ENCODE measurements at regions not wholly inside any gene's neighbourhood (a gene's known extent, or its start where the extent isn't known, plus 50 kb on each side); places are given as distances from the start of the nearest gene placed in this dataset.

DNA sequence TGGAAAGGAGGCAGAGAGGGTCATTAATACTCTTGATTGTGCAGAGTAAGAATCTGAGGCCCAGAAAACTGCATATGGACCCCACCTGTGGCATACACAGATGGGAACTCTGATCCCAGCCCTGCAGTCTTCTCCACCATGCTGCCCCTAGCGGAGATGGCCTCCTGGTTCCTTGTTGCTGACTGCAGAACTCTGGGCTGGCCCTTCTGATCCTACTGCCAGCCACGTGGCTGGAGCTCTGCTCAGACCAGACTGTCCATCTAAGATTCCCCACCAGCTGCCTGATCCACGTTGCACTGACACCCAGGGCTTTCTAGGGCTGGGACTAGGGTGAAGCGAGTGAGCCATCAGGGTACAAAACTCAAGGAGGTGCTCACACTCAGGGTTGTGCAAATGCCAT is 245.7 kb upstream of the NR4A3 start:
- H3K36me3 ChIP-seq (replicated peaks; ENCODE audit: control insufficient read depth, insufficient read depth, low read length): no peaks in the 10 kb centered on the region
- H3K4me3 ChIP-seq (ENCODE audit: insufficient read depth, low read depth, low read length): no peak overlapping the region
- no peak for DNase-seq
- no peaks in the 10 kb centered on the region for H3K27me3 ChIP-seq (ENCODE audit: control insufficient read depth, insufficient read depth, low read length)

DNA sequence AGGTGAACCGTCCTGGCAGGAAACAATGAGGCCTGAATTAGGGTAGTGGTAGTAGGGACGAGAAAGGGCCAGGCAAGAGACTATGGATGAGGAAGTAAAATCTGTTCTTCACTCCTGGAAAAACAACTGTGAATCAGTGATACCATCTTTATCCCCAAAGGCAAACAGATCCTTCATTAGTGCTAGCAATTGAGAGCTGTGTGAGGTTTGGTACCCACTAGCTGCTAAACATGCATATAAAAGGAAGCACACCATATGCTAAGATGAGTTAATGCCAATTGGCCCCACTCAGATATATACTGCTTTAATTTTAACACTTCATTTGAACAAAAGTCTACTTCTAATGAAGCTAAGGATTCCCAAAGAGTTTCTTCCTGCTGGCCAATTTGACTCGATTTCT is 244.8 kb upstream of the NR4A3 start:
- no peaks in the 10 kb centered on the region for H3K27me3 ChIP-seq (ENCODE audit: control insufficient read depth, insufficient read depth, low read length)
- no peak for DNase-seq
- H3K4me3 ChIP-seq (ENCODE audit: insufficient read depth, low read depth, low read length): no peak overlapping the region
- H3K36me3 ChIP-seq (replicated peaks; ENCODE audit: control insufficient read depth, insufficient read depth, low read length): no peaks in the 10 kb centered on the region

DNA sequence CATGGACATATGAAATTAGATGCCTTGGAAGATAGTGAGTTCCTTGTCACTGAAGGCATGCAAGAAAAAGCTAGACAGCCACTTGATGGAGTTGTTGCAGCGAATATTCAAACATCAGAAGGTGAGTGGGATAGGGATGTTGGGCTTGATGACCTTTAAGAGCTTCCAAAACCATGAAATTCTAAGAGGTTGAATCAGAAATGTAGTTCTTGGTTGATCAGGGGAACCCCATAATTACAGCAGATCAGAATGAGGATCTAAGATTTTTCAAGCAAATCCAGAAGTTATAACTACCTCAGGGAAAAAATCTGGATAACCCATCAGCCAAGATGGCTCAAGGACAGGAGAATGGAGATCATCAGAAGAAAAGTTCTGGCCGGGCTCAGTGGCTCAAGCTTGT is 244.3 kb upstream of the NR4A3 start:
- H3K36me3 ChIP-seq (replicated peaks; ENCODE audit: control insufficient read depth, insufficient read depth, low read length): no peaks in the 10 kb centered on the region
- DNase-seq: no peak
- H3K27me3 ChIP-seq (ENCODE audit: control insufficient read depth, insufficient read depth, low read length): no peaks in the 10 kb centered on the region
- H3K4me3 ChIP-seq (ENCODE audit: insufficient read depth, low read depth, low read length): no peak overlapping the region

DNA sequence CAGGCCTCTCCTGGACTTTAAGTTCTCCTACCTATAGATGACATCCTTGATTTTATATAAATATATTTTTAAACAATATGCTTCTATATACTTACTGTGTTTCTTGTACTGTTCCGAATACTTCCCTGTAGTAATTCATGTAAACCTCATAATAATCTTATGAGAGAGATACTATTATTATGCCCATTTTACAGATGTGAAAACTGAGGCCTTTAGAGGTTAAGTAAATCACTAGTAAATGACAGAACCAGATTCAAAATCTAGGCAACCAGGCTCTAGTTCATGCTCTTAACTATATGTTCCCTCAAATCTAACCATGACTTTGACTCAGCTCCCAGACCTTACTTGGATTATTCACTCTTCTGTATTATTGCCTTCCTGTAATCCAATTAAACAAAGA is 243.0 kb upstream of the NR4A3 start:
- no peaks in the 10 kb centered on the region for H3K36me3 ChIP-seq (replicated peaks; ENCODE audit: control insufficient read depth, insufficient read depth, low read length)
- DNase-seq: no peak

DNA sequence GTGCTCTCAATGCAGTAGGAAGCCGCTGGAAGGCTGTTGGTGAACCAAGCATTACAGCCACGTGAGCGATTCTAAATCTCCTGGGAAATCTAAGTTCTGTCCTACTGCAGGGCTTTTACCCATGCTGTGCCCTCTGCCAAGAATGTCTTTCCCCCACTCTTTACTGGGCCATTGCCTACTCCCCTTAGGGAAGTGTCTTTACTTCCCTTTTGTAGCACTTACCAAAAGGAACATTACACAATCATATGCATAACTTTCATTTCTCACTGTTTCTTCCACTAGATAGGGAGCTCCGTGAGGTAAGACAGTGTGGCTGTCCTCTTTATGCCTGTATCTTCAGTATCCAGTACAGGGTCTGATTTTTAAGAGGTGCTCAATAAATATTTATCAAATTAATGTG is 241.7 kb upstream of the NR4A3 start:
- Histone ChIP-seq H3K36me3 (replicated peaks; ENCODE audit: control insufficient read depth, insufficient read depth, low read length) (no peaks in the 10 kb centered on the region), H3K4me3 (ENCODE audit: insufficient read depth, low read depth, low read length) (no peak overlapping the region), H3K27me3 (ENCODE audit: control insufficient read depth, insufficient read depth, low read length) (no peaks in the 10 kb centered on the region)
- DNase-seq: no peak

More for the DNA sequence above, 243.0 kb upstream of the NR4A3 start:
- Histone ChIP-seq H3K27me3 (ENCODE audit: control insufficient read depth, insufficient read depth, low read length) (no peaks in the 10 kb centered on the region), H3K4me3 (ENCODE audit: insufficient read depth, low read depth, low read length) (no peak overlapping the region)

DNA sequence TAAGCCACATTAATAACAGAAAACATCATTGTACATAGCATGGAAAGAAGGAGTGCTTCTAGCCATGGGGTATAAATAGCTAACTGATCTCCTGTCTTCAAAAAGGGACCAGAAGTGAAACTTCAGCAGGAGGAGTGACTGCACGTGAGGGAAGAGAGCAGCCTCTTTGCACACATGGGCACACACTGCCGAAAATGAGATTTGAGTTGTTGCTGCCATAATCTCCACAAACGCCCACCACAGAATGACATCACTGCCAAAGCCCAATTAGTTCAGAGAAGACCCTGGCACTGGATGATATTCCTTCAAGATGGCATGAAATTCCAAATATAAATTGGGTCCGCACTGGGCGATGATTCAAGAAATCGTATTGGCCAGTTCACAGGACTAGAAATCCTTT is 238.9 kb upstream of the NR4A3 start:
- DNase-seq: no peak
- H3K4me3 ChIP-seq (ENCODE audit: insufficient read depth, low read depth, low read length): no peak overlapping the region

DNA sequence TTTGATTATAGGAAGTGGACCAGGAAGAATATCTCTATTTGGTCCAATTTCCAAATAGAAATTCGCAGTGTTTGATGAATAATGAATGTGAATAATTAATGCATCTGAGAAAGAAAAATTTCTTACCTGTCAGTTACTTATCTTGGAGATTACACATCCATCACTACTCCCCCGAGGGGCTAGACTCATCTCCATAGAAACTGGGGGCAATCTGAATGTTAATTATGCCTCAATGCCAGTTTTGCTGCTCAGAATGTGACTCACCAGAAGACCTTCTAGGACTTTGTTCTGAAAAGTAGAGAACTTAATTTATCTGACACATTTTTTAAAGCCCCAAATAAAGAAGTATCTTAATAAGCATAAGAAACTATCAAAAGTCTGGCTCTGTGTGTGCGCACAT is 233.4 kb upstream of the NR4A3 start:
- no peaks in the 10 kb centered on the region for H3K27me3 ChIP-seq (ENCODE audit: control insufficient read depth, insufficient read depth, low read length)
- H3K36me3 ChIP-seq (replicated peaks; ENCODE audit: control insufficient read depth, insufficient read depth, low read length): no peaks in the 10 kb centered on the region
- no peak overlapping the region for H3K4me3 ChIP-seq (ENCODE audit: insufficient read depth, low read depth, low read length)
- no peak for DNase-seq

More for the DNA sequence above, 238.9 kb upstream of the NR4A3 start:
- no peaks in the 10 kb centered on the region for H3K27me3 ChIP-seq (ENCODE audit: control insufficient read depth, insufficient read depth, low read length)
- H3K36me3 ChIP-seq (replicated peaks; ENCODE audit: control insufficient read depth, insufficient read depth, low read length): no peaks in the 10 kb centered on the region

DNA sequence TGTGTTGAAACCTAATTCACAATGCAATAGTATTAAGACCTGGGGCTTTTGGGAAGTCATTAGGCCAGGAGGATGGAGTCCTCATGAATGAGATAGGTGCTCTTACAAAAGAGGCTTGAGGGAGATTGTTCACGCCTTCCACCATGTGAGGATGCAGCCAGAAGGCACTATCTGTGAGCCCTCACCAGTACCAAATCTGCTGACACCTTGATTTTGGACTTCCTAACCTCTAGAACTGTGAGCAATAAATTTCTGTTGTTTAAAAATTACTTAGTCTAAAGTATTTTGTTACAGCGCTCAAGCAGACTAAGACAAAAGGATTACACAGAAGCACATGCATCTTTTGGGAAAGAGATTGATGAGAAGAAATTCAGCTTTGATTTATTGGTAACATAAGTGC is 232.9 kb upstream of the NR4A3 start:
- Histone ChIP-seq H3K27me3 (ENCODE audit: control insufficient read depth, insufficient read depth, low read length) (no peaks in the 10 kb centered on the region), H3K36me3 (replicated peaks; ENCODE audit: control insufficient read depth, insufficient read depth, low read length) (no peaks in the 10 kb centered on the region), H3K4me3 (ENCODE audit: insufficient read depth, low read depth, low read length) (no peak overlapping the region)
- no peak for DNase-seq

DNA sequence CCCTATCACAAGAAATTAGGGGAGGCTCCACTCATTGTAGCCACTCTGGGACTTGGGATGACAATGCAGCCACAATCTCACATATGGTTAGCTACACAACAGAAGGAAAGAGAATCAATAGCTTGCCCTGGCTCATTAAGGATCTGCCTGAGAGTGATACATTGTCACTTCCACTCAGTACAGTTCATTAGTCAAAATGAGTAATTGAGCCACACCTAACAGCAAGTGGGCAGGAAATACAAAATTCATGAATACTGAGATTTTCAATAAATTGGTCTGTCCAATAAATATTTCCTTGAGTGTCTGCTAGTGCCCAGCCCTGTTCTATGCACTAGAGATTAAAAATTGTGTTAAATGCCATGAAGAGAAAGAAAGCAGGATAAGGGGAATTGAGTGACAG is 231.3 kb upstream of the NR4A3 start:
- no peak overlapping the region for H3K4me3 ChIP-seq (ENCODE audit: insufficient read depth, low read depth, low read length)
- no peak for DNase-seq
- H3K36me3 ChIP-seq (replicated peaks; ENCODE audit: control insufficient read depth, insufficient read depth, low read length): no peaks in the 10 kb centered on the region
- H3K27me3 ChIP-seq (ENCODE audit: control insufficient read depth, insufficient read depth, low read length): no peaks in the 10 kb centered on the region

DNA sequence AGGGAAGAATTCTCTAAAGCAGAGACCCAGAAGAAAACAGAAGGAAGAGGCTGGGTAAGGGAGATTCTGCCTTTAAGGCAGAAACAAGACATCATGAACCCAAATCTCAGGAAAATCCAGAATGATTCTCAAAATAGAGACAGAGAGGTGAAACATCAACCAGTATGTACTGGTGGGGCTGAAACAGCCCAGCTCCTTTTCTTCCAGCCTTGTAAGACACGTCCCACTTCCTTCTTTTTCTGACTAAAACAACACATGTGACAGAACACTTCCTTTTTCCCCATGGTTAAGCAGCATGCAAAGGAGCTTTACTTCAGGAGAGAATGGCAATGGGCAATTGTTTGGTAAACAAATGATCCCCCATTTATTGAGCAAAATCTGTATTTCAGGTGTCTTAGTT is 230.8 kb upstream of the NR4A3 start:
- H3K4me3 ChIP-seq (ENCODE audit: insufficient read depth, low read depth, low read length): no peak overlapping the region
- no peaks in the 10 kb centered on the region for H3K27me3 ChIP-seq (ENCODE audit: control insufficient read depth, insufficient read depth, low read length)
- no peaks in the 10 kb centered on the region for H3K36me3 ChIP-seq (replicated peaks; ENCODE audit: control insufficient read depth, insufficient read depth, low read length)
- DNase-seq: no peak

DNA sequence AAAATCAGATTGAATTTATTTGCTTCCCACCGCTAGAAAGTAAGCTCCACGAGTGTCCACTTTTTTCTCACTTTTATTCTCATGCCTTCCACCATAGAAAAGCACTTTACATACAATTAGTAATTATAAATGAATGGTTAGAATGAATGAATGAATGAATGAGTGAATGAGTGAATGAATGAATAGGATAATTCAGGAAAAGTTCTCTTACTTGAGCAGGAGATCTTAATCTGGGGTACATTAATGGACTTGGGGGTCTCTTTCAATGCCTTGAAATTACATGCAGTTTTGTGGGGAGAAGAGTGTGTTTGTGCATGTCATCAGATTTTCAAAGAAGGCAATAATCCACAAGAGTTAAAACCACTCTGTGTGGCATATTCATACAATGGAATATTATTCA is 229.9 kb upstream of the NR4A3 start:
- Histone ChIP-seq H3K27me3 (ENCODE audit: control insufficient read depth, insufficient read depth, low read length) (no peaks in the 10 kb centered on the region), H3K36me3 (replicated peaks; ENCODE audit: control insufficient read depth, insufficient read depth, low read length) (no peaks in the 10 kb centered on the region), H3K4me3 (ENCODE audit: insufficient read depth, low read depth, low read length) (no peak overlapping the region)
- no peak for DNase-seq

DNA sequence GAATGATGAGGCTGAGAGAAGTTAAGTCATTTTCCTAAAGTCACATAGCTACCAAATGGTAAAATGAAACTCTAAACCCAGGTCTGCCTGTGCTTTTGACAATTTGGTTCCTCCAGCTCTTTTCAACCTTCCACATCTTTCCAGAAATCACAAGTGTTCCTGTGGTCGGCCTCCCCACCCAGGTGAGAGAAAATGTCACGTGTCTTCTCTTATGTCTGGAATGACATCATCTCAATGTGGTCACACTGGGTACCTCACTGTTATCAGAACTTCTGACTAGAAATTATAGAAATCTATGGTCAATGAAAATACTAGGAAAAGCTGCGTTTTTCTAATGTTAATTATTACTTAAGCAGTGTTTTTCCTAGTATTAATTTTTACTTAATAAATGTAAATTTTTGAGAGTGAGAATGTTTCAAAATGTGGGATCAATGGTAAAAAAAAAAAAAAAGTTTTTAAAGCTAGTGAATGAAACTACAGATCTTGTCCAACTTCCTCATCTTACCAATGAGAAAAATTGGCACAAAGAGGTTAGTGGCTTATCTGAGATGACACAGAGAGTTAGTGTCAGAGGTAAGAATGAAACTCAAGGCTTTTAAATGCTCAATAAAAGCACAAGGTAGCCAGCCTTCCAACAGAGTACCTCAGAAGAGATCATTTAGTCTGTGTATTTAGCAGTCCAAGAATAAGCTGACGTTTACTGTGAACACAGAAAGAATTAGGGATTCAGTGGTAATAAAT is 228.7 kb upstream of the NR4A3 start:
- no peaks in the 10 kb centered on the region for H3K36me3 ChIP-seq (replicated peaks; ENCODE audit: control insufficient read depth, insufficient read depth, low read length)
- no peak for DNase-seq
- no peak overlapping the region for H3K4me3 ChIP-seq (ENCODE audit: insufficient read depth, low read depth, low read length)
- no peaks in the 10 kb centered on the region for H3K27me3 ChIP-seq (ENCODE audit: control insufficient read depth, insufficient read depth, low read length)

DNA sequence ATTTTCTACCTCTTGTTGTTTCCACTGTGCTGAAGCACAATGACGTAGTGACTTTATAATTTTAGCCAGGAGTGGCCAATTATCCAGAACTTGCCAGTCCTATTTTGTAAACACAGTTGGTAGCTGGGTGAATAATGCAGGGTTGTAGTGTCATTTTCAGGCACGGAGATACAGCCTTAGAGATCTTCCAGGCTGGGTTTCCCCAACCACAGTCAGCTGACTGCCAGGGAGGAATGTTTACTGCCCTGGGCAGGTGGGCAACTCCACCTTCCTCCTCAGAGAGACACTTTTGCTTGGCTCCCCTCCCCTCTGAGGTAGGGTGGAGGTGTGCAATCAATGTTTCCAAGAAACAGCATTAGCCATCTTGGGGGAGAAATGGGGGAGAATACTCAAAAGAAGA is 228.1 kb upstream of the NR4A3 start:
- Histone ChIP-seq H3K4me3 (ENCODE audit: insufficient read depth, low read depth, low read length) (no peak overlapping the region), H3K27me3 (ENCODE audit: control insufficient read depth, insufficient read depth, low read length) (no peaks in the 10 kb centered on the region), H3K36me3 (replicated peaks; ENCODE audit: control insufficient read depth, insufficient read depth, low read length) (no peaks in the 10 kb centered on the region)
- DNase-seq: no peak

DNA sequence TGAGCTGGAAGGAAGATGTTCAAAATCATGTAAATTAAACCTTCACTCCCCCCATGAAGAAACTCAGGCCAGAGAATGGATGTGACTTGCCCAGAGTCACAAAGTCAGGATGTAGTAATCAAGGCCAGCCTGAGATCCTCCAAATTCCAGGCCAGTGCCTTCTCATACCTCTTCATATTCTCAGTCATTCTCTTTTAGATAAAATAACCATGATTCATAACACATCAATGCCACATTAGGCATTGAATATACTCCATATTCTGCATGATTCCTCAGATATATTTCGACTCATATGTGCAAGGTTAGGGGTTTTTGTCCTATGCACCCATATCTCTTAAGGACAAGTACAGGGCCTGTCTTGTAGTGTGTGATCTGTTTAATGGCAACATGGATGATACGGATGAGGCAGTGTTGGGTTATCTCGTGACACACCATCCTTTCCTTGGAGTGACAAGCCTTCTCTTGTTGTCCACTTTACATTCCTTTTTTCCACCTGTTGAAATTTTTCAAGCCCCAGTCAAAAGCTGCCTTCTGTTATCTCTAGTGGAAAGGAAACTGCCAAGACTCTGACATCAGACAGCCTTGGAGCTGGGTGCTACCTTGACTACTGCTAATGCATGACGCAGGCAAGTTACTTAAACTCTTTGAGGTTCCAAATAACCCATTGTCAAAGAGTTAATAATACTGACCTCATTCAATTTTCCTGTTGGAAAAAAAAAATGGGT is 227.5 kb upstream of the NR4A3 start:
- Histone ChIP-seq H3K4me3 (ENCODE audit: insufficient read depth, low read depth, low read length) (no peak overlapping the region), H3K27me3 (ENCODE audit: control insufficient read depth, insufficient read depth, low read length) (no peaks in the 10 kb centered on the region), H3K36me3 (replicated peaks; ENCODE audit: control insufficient read depth, insufficient read depth, low read length) (no peaks in the 10 kb centered on the region)
- DNase-seq: no peak

DNA sequence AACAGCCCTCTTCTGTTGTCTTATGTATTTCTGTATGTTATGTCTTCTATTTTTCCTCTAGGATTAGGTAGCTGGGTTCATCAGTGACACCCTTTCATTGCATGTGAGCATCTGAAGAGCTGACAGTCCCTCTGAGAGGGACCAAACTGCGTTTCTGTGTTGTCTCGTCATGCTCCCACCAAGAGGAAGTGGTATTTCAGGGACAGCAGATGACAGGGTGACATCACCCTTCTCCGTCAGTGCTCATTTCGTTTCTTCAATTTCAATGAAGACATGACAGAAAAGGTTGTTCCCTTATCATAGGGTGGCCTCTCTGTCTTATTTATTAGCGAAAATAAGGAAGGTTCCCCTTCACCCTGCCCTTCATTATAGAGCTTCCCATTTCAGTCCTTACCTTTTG is 225.9 kb upstream of the NR4A3 start:
- no peaks in the 10 kb centered on the region for H3K36me3 ChIP-seq (replicated peaks; ENCODE audit: control insufficient read depth, insufficient read depth, low read length)
- no peak overlapping the region for H3K4me3 ChIP-seq (ENCODE audit: insufficient read depth, low read depth, low read length)
- DNase-seq: no peak
- H3K27me3 ChIP-seq (ENCODE audit: control insufficient read depth, insufficient read depth, low read length): no peaks in the 10 kb centered on the region

Data from H7 (cell line).